ENCODE measurements at regions not wholly inside any gene's neighbourhood (a gene's known extent, or its start where the extent isn't known, plus 50 kb on each side); places are given as distances from the start of the nearest gene placed in this dataset.

GRCh38 chr13:111860231-111860552 is 206.8 kb upstream of the SOX1 start:
- Histone ChIP-seq H3K36me3 (no peaks in the 10 kb centered on the region), H3K4me1 (no peaks in the 10 kb centered on the region), H3K9me3 (peaks cover 0 to 4% (median 0%) of the 10 kb centered on the region in 4 donors), H3K27ac (replicated peaks in 1 of 4) (no peak overlapping the region), H3K4me3 (no peak overlapping the region), H3K27me3 (peaks cover 0 to 19% (median 0%) of the 10 kb centered on the region in 4 donors)
- intact Hi-C loops (cut with DNase I): no loop called here
- WGBS: 52% methylated on average over 3 of the region's 3 CpGs
- DNase-seq (ENCODE audit: extremely low spot score): peak; percentile 42
- TF ChIP-seq POLR2A (IDR thresholded peaks at IDR 0.05; ENCODE audit: low read depth): no peak
- no peak for TF ChIP-seq EP300 (IDR thresholded peaks at IDR 0.05)
- TF ChIP-seq CTCF (IDR thresholded peaks at IDR 0.05): no peak
- no peak for TF ChIP-seq POLR2AphosphoS5 (IDR thresholded peaks at IDR 0.05)

- Histone ChIP-seq H3K9me3 (peaks cover 0 to 4% (median 0%) of the 10 kb centered on the region in 4 donors), H3K4me3 (no peak overlapping the region), H3K36me3 (no peaks in the 10 kb centered on the region), H3K27me3 (peaks cover 0 to 14% (median 0%) of the 10 kb centered on the region in 4 donors), H3K4me1 (no peaks in the 10 kb centered on the region), H3K27ac (replicated peaks in 1 of 4) (no peak overlapping the region)
- intact Hi-C loops (cut with DNase I): no loop called here
- TF ChIP-seq POLR2A (IDR thresholded peaks at IDR 0.05; ENCODE audit: low read depth): no peak
- no peak for TF ChIP-seq CTCF (IDR thresholded peaks at IDR 0.05)
- TF ChIP-seq POLR2AphosphoS5 (IDR thresholded peaks at IDR 0.05): no peak
- TF ChIP-seq EP300 (IDR thresholded peaks at IDR 0.05): no peak
- peak; percentile 53 for DNase-seq (ENCODE audit: extremely low spot score)
- WGBS: 95% methylated on average over 7 of the region's 7 CpGs
These were observed 205.6 kb upstream of the SOX1 start for GRCh38 chr13:111861319-111861718.

GRCh38 chr13:111861766-111862366 is 205.1 kb upstream of the SOX1 start:
- Histone ChIP-seq H3K27ac (replicated peaks in 1 of 4) (no peak overlapping the region), H3K4me1 (no peaks in the 10 kb centered on the region), H3K27me3 (peaks cover 0 to 8% (median 0%) of the 10 kb centered on the region in 4 donors), H3K36me3 (no peaks in the 10 kb centered on the region), H3K9me3 (peaks cover 0 to 4% (median 0%) of the 10 kb centered on the region in 4 donors), H3K4me3 (no peak overlapping the region)
- intact Hi-C loops (cut with DNase I): no loop called here
- TF ChIP-seq POLR2AphosphoS5 (IDR thresholded peaks at IDR 0.05): no peak
- no peak for TF ChIP-seq EP300 (IDR thresholded peaks at IDR 0.05)
- TF ChIP-seq CTCF (IDR thresholded peaks at IDR 0.05): no peak
- no peak for TF ChIP-seq POLR2A (IDR thresholded peaks at IDR 0.05; ENCODE audit: low read depth)
- peak; percentile 74 for DNase-seq (ENCODE audit: extremely low spot score)
- 92% methylated on average over 12 of the region's 13 CpGs for WGBS

- no peak for TF ChIP-seq EP300 (IDR thresholded peaks at IDR 0.05)
- WGBS: 91% methylated on average over 28 of the region's 33 CpGs
These were observed 203.8 kb upstream of the SOX1 start for GRCh38 chr13:111862836-111863815.

GRCh38 chr13:111864566-111864965 is 202.4 kb upstream of the SOX1 start:
- Histone ChIP-seq H3K27me3 (peaks cover 0 to 8% (median 0%) of the 10 kb centered on the region in 4 donors), H3K4me3 (no peak overlapping the region), H3K36me3 (no peaks in the 10 kb centered on the region), H3K9me3 (peaks cover 0 to 16% (median 2%) of the 10 kb centered on the region in 4 donors), H3K4me1 (no peaks in the 10 kb centered on the region), H3K27ac (replicated peaks in 1 of 4) (no peak overlapping the region)
- intact Hi-C loops (cut with DNase I): no loop called here
- peak; percentile 66 for DNase-seq (ENCODE audit: extremely low spot score)
- no peak for TF ChIP-seq EP300 (IDR thresholded peaks at IDR 0.05)
- no peak for TF ChIP-seq CTCF (IDR thresholded peaks at IDR 0.05)
- TF ChIP-seq POLR2AphosphoS5 (IDR thresholded peaks at IDR 0.05): no peak
- no peak for TF ChIP-seq POLR2A (IDR thresholded peaks at IDR 0.05; ENCODE audit: low read depth)
- 86% methylated on average over 12 of the region's 12 CpGs for WGBS

More at GRCh38 chr13:111862836-111863815, 203.8 kb upstream of the SOX1 start:
- no peak overlapping the region for H3K27ac ChIP-seq (replicated peaks in 1 of 4)
- peaks cover 0 to 12% (median 2%) of the 10 kb centered on the region in 4 donors for H3K9me3 ChIP-seq
- DNase-seq (ENCODE audit: extremely low spot score): peak; percentile 77
- no peak overlapping the region for H3K4me3 ChIP-seq
- H3K4me1 ChIP-seq: no peaks in the 10 kb centered on the region
- H3K27me3 ChIP-seq: no peaks in the 10 kb centered on the region
- no peaks in the 10 kb centered on the region for H3K36me3 ChIP-seq
- intact Hi-C loops (cut with DNase I): no loop called here

All from esophagus muscularis mucosa (tissue), 4 donors.